Glutamatergic neuron (in vitro differentiated cells): ENCODE measurements at regions not wholly inside any gene's neighbourhood (a gene's known extent, or its start where the extent isn't known, plus 50 kb on each side); places are given as distances from the start of the nearest gene placed in this dataset.

Experiments
- DNase-seq: peaks from one replicate; pipeline ENCODE4 v3.0.0; 2022
- H3K27ac Mint-ChIP-seq: one replicate; pipeline ENCODE4 v1.8.0; 2020; ENCODE audit warnings: mild to moderate bottlenecking, mixed read lengths, inconsistent platforms; ENCODE audit not compliant: unreplicated experiment
- H3K27me3 Mint-ChIP-seq: one replicate; pipeline ENCODE4 v1.8.0; 2020; ENCODE audit warnings: mild to moderate bottlenecking, moderate library complexity, mixed read lengths, inconsistent platforms; ENCODE audit not compliant: unreplicated experiment
- H3K36me3 Mint-ChIP-seq: one replicate; pipeline ENCODE4 v1.8.0; 2020; ENCODE audit warnings: mild to moderate bottlenecking, mixed read lengths, inconsistent platforms; ENCODE audit not compliant: unreplicated experiment
- H3K4me1 Mint-ChIP-seq: one replicate; pipeline ENCODE4 v1.8.0; 2020; ENCODE audit warnings: mild to moderate bottlenecking, low read depth, mixed read lengths, inconsistent platforms; ENCODE audit not compliant: unreplicated experiment
- H3K4me3 Mint-ChIP-seq: one replicate; pipeline ENCODE4 v1.8.0; 2020; ENCODE audit warnings: mild to moderate bottlenecking, mixed read lengths, inconsistent platforms; ENCODE audit not compliant: unreplicated experiment
- H3K9me3 Mint-ChIP-seq: one replicate; pipeline ENCODE4 v1.8.0; 2020; ENCODE audit warnings: mild to moderate bottlenecking, moderate library complexity, mixed read lengths, inconsistent platforms; ENCODE audit not compliant: unreplicated experiment
- TF ChIP-seq, protein P1 (sequence below): fragments of 200-600 bp; sonication (generic); IDR thresholded peaks from one replicate; pipeline ENCODE4 v1.5.0; 2021; ENCODE audit not compliant: partially characterized antibody, unreplicated experiment

DNA sequence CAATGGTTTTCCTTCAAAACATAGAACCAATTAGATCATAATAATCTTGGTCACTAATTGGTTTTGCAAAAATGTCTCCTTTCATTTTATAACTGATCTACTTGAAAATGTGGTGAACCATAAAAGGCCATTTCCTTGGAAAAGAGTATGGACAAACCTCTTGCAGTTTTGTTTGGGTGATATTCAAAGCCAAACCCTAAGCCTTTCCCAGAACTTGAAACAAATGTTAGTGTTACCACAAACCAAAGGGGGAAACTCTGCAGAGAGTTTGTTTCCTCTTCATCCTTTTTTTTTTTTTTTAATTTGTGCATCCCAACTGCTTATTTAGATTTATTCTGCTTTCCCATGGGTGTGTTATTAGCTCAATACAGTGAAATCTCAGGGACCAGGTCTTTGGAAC is 204.4 kb upstream of the ADAMTSL1 start:
- TF ChIP-seq, protein P1, sequence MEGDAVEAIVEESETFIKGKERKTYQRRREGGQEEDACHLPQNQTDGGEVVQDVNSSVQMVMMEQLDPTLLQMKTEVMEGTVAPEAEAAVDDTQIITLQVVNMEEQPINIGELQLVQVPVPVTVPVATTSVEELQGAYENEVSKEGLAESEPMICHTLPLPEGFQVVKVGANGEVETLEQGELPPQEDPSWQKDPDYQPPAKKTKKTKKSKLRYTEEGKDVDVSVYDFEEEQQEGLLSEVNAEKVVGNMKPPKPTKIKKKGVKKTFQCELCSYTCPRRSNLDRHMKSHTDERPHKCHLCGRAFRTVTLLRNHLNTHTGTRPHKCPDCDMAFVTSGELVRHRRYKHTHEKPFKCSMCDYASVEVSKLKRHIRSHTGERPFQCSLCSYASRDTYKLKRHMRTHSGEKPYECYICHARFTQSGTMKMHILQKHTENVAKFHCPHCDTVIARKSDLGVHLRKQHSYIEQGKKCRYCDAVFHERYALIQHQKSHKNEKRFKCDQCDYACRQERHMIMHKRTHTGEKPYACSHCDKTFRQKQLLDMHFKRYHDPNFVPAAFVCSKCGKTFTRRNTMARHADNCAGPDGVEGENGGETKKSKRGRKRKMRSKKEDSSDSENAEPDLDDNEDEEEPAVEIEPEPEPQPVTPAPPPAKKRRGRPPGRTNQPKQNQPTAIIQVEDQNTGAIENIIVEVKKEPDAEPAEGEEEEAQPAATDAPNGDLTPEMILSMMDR, result no peak
- Mint-ChIP-seq H3K4me1 (peaks cover 4% of the 10 kb centered on the region), H3K9me3 (peaks cover 2% of the 10 kb centered on the region), H3K4me3 (no peak overlapping the region), H3K36me3 (peaks cover 11% of the 10 kb centered on the region), H3K27ac (no peak overlapping the region), H3K27me3 (no peaks in the 10 kb centered on the region)
- no peak for DNase-seq

- no peak for DNase-seq
- H3K36me3 Mint-ChIP-seq, result peaks cover 11% of the 10 kb centered on the region
Measured at GRCh38 chr9:18274693-18275092, 199.3 kb upstream of the ADAMTSL1 start.

GRCh38 chr9:18275313-18275990 is 198.5 kb upstream of the ADAMTSL1 start:
- Mint-ChIP-seq H3K4me1 (no peaks in the 10 kb centered on the region), H3K27me3 (no peaks in the 10 kb centered on the region), H3K4me3 (no peak overlapping the region), H3K9me3 (peaks cover 2% of the 10 kb centered on the region), H3K36me3 (peaks cover 11% of the 10 kb centered on the region), H3K27ac (no peak overlapping the region)
- TF ChIP-seq, protein P1, result no peak
- no peak for DNase-seq

More at GRCh38 chr9:18274693-18275092, 199.3 kb upstream of the ADAMTSL1 start:
- Mint-ChIP-seq H3K27me3 (no peaks in the 10 kb centered on the region), H3K4me1 (no peaks in the 10 kb centered on the region), H3K9me3 (peaks cover 2% of the 10 kb centered on the region), H3K4me3 (no peak overlapping the region), H3K27ac (no peak overlapping the region)
- TF ChIP-seq, protein P1, result no peak

DNA sequence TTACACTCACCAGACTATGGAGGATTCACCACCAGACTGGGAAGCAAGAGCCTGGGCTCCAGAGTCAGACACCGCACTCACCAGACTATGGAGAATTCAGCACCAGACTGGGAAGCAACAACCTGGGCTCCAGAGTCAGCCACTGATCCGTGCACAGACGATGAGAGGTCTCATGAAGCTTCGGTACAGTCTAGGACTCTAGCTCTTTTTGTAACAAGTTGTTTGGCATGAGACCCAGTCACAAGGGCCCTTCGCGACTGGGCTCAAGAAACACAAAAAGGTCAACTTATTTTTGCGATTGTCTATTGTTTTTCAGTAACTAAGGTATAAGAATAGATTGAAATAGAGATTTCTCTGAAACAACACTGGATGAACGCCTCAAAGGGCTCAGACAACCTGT is 192.7 kb upstream of the ADAMTSL1 start:
- H3K36me3 Mint-ChIP-seq, result no peaks in the 10 kb centered on the region
- no peak overlapping the region for H3K27ac Mint-ChIP-seq
- TF ChIP-seq, protein P1, result no peak
- no peaks in the 10 kb centered on the region for H3K4me1 Mint-ChIP-seq
- H3K4me3 Mint-ChIP-seq, result no peak overlapping the region
- H3K9me3 Mint-ChIP-seq, result no peaks in the 10 kb centered on the region
- no peak for DNase-seq
- H3K27me3 Mint-ChIP-seq, result no peaks in the 10 kb centered on the region

- Mint-ChIP-seq H3K4me1 (no peaks in the 10 kb centered on the region), H3K36me3 (no peaks in the 10 kb centered on the region), H3K9me3 (no peaks in the 10 kb centered on the region), H3K27ac (no peak overlapping the region), H3K4me3 (no peak overlapping the region), H3K27me3 (no peaks in the 10 kb centered on the region)
- TF ChIP-seq, protein P1, result no peak
- no peak for DNase-seq
Measured at GRCh38 chr9:18294229-18294628, 179.7 kb upstream of the ADAMTSL1 start.
